Thyroid gland (tissue), 4 donors: ENCODE measurements at regions not wholly inside any gene's neighbourhood (a gene's known extent, or its start where the extent isn't known, plus 50 kb on each side); places are given as distances from the start of the nearest gene placed in this dataset.

Experiments
- CTCF ChIP-seq, 6 experiments: fragments of 200-600 bp in 3 of 6; fragments of 450-650 bp in 3 of 6; sonication (generic) in 3 of 6; IDR thresholded peaks; one replicate each; pipeline ENCODE4 v1.5.1; 2016 to 2019; ENCODE audit warnings: antibody characterized with exemption in 6 of 6, mild to moderate bottlenecking in 2 of 6, inconsistent platforms in 1 of 6, moderate library complexity in 1 of 6
- POLR2A ChIP-seq, 2 donors: fragments of 450-650 bp; IDR thresholded peaks; one replicate each; pipeline ENCODE4 v1.6.1; 2017; ENCODE audit warnings: antibody characterized with exemption in 2 of 2, mild to moderate bottlenecking in 2 of 2, moderate library complexity in 1 of 2

- TF ChIP-seq CTCF (IDR thresholded peaks at IDR 0.05) (no peak), POLR2A (IDR thresholded peaks at IDR 0.05) (no peak)
These were observed 124.7 kb upstream of the CTBP2 start for GRCh38 chr10:125284875-125285597.
